Kidney (tissue), 13 donors: ENCODE measurements at regions not wholly inside any gene's neighbourhood (a gene's known extent, or its start where the extent isn't known, plus 50 kb on each side); places are given as distances from the start of the nearest gene placed in this dataset.

Experiments
- DNase-seq, 5 donors: peaks; one replicate each; pipeline ENCODE4 v3.0.0-alpha.2; 2013 to 2020
- FAIRE-seq: peaks from 2 replicates; lab custom pipeline; 2012; peaks lifted over from hg19 to GRCh38; lab: Jason Lieb, UNC
- H3K27ac ChIP-seq, 2 donors: one replicate each; pipeline ENCODE4 v1.7.0; 2013; ENCODE audit warnings: low read depth in 2 of 2, low read length in 2 of 2, inconsistent platforms in 1 of 2
- H3K27me3 ChIP-seq: one replicate; pipeline ENCODE4 v1.7.1; 2013; ENCODE audit warnings: low read length, inconsistent platforms; ENCODE audit not compliant: control insufficient read depth, insufficient read depth
- H3K36me3 ChIP-seq, 3 donors: one replicate each; pipeline versions ENCODE4 v1.7.0 to v1.7.1; 2013; ENCODE audit warnings: low read length in 3 of 3, control low read depth in 1 of 3, inconsistent platforms in 1 of 3; ENCODE audit not compliant: insufficient read depth in 3 of 3, control insufficient read depth in 2 of 3
- H3K4me1 ChIP-seq, 3 donors: one replicate each; pipeline versions ENCODE4 v1.7.0 to v1.7.1; 2013; ENCODE audit warnings: low read length in 3 of 3, inconsistent platforms in 1 of 3, low read depth in 1 of 3; ENCODE audit not compliant: control insufficient read depth in 2 of 3, insufficient read depth in 2 of 3
- H3K4me3 ChIP-seq, 3 donors: one replicate each; pipeline versions ENCODE4 v1.7.0 to v1.8.1; 2013; ENCODE audit warnings: low read length in 3 of 3, control low read depth in 1 of 3, inconsistent platforms in 1 of 3
- H3K9ac ChIP-seq, 3 donors: one replicate each; pipeline versions ENCODE4 v1.7.0 to v1.7.1; 2013; ENCODE audit warnings: low read length in 3 of 3, control low read depth in 1 of 3, inconsistent platforms in 1 of 3
- H3K9me3 ChIP-seq, 3 donors: one replicate each; pipeline versions ENCODE4 v1.7.0 to v1.7.1; 2013; ENCODE audit warnings: low read length in 3 of 3, control low read depth in 1 of 3, inconsistent platforms in 1 of 3; ENCODE audit not compliant: control insufficient read depth in 2 of 3, insufficient read depth in 1 of 3
- intact Hi-C: fragments of 100-400 bp; cut with DNase I; formaldehyde crosslinking; loops from one replicate; pipeline ENCODE4 v1.11.1; 2022
- TF ChIP-seq, protein P1 (sequence below): IDR thresholded peaks from 3 replicates; pipeline ENCODE4 v1.5.1; 2012; ENCODE audit warnings: mild to moderate bottlenecking, moderate library complexity, borderline replicate concordance; ENCODE audit not compliant: insufficient read depth; ENCODE audit errors: extremely low read depth
- donor health status: control.
- donor health status: control.
- donor health status: control.
- donor health status: control.
- donor health status: control.
- donor health status: DM: yes; HTN: yes; CAD: no.
- donor health status: Normal renal cell carcinoma (clear cell type).

- DNase-seq, result no peak
These were observed 85.7 kb upstream of the BMPER start for GRCh38 chr7:33819658-33820057.

GRCh38 chr7:33820206-33820605 is 85.1 kb upstream of the BMPER start:
- no peaks in the 10 kb centered on the region for H3K27me3 ChIP-seq
- TF ChIP-seq, protein P1, sequence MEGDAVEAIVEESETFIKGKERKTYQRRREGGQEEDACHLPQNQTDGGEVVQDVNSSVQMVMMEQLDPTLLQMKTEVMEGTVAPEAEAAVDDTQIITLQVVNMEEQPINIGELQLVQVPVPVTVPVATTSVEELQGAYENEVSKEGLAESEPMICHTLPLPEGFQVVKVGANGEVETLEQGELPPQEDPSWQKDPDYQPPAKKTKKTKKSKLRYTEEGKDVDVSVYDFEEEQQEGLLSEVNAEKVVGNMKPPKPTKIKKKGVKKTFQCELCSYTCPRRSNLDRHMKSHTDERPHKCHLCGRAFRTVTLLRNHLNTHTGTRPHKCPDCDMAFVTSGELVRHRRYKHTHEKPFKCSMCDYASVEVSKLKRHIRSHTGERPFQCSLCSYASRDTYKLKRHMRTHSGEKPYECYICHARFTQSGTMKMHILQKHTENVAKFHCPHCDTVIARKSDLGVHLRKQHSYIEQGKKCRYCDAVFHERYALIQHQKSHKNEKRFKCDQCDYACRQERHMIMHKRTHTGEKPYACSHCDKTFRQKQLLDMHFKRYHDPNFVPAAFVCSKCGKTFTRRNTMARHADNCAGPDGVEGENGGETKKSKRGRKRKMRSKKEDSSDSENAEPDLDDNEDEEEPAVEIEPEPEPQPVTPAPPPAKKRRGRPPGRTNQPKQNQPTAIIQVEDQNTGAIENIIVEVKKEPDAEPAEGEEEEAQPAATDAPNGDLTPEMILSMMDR, result no peak
- no peak overlapping the region for H3K9ac ChIP-seq
- H3K4me3 ChIP-seq, result no peak overlapping the region
- FAIRE-seq, result no peak
- H3K9me3 ChIP-seq, result no peaks in the 10 kb centered on the region
- intact Hi-C loops, result no loop called here
- no peak overlapping the region for H3K27ac ChIP-seq
- no peak for DNase-seq
- no peaks in the 10 kb centered on the region for H3K4me1 ChIP-seq
- H3K36me3 ChIP-seq, result no peaks in the 10 kb centered on the region

More at GRCh38 chr7:33819658-33820057, 85.7 kb upstream of the BMPER start:
- no peaks in the 10 kb centered on the region for H3K27me3 ChIP-seq
- no peak overlapping the region for H3K27ac ChIP-seq
- TF ChIP-seq, protein P1, result no peak
- intact Hi-C loops, result no loop called here
- no peaks in the 10 kb centered on the region for H3K4me1 ChIP-seq
- FAIRE-seq, result no peak
- H3K9me3 ChIP-seq, result no peaks in the 10 kb centered on the region
- H3K9ac ChIP-seq, result no peak overlapping the region
- no peak overlapping the region for H3K4me3 ChIP-seq
- no peaks in the 10 kb centered on the region for H3K36me3 ChIP-seq

GRCh38 chr7:33821970-33822369 is 83.4 kb upstream of the BMPER start:
- Histone ChIP-seq H3K9ac (no peak overlapping the region), H3K27ac (no peak overlapping the region), H3K27me3 (no peaks in the 10 kb centered on the region), H3K4me3 (no peak overlapping the region), H3K4me1 (no peaks in the 10 kb centered on the region), H3K9me3 (no peaks in the 10 kb centered on the region), H3K36me3 (no peaks in the 10 kb centered on the region)
- intact Hi-C loops, result no loop called here
- TF ChIP-seq, protein P1, result no peak
- FAIRE-seq, result no peak
- no peak for DNase-seq

DNA sequence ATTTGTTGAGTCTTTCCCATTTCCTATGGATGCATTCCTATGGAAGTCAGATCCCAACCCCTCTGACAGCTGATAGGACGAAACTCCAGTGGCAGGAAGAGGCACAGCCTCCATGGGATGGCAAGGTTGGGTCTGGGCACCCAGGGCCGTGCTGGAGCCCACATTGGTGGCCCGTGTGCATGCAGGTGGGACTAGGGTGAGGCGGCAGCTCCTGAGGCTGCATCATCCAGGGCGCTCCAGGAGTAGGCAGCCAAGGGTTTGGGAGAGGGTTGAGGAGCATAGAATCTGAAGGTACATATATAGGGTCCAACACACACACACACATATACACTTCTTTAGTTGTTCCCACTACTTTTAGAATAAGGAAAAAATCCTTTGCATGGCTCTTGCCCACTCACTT is 81.4 kb upstream of the BMPER start:
- TF ChIP-seq, protein P1, result no peak
- FAIRE-seq (no peak), DNase-seq (no peak)
- intact Hi-C loops, result no loop called here
- H3K36me3 ChIP-seq, result no peaks in the 10 kb centered on the region
- H3K27me3 ChIP-seq, result no peaks in the 10 kb centered on the region
- no peak overlapping the region for H3K9ac ChIP-seq
- H3K4me1 ChIP-seq, result no peaks in the 10 kb centered on the region
- no peak overlapping the region for H3K4me3 ChIP-seq
- no peak overlapping the region for H3K27ac ChIP-seq
- no peaks in the 10 kb centered on the region for H3K9me3 ChIP-seq
